Keratinocyte (primary cell): ENCODE measurements at regions not wholly inside any gene's neighbourhood (a gene's known extent, or its start where the extent isn't known, plus 50 kb on each side); places are given as distances from the start of the nearest gene placed in this dataset.

Source experiments
- DNase-seq: peaks from one replicate; pipeline ENCODE4 v3.0.0-alpha.2; 2011; ENCODE audit warnings: low read depth, missing footprints, low spot score
- FAIRE-seq: peaks from 2 replicates; lab custom pipeline; 2011; peaks lifted over from hg19 to GRCh38; lab: Jason Lieb, UNC
- H2AFZ ChIP-seq: 2 replicates; pipeline ENCODE4 v1.6.0; 2012; ENCODE audit warnings: low read length, control low read depth, inconsistent platforms; ENCODE audit not compliant: control insufficient read depth
- H3K27ac ChIP-seq: 2 replicates; pipeline ENCODE4 v1.5.1; 2011; ENCODE audit warnings: low read length; ENCODE audit not compliant: control insufficient read depth, insufficient read depth
- H3K27me3 ChIP-seq: 3 replicates; pipeline ENCODE4 v1.6.0; 2011; ENCODE audit warnings: low read length; ENCODE audit not compliant: control insufficient read depth, insufficient read depth; ENCODE audit errors: extremely low read depth
- H3K36me3 ChIP-seq, 2 experiments: 2 replicates in 1 of 2; 3 replicates in 1 of 2; pipeline ENCODE4 v1.5.1; 2011; ENCODE audit warnings: low read length in 2 of 2, mild to moderate bottlenecking in 1 of 2; ENCODE audit not compliant: control insufficient read depth in 2 of 2, insufficient read depth in 2 of 2; ENCODE audit errors: extremely low read depth in 1 of 2
- H3K4me1 ChIP-seq: 3 replicates; pipeline ENCODE4 v1.5.1; 2011; ENCODE audit warnings: low read length; ENCODE audit not compliant: control insufficient read depth, insufficient read depth; ENCODE audit errors: extremely low read depth
- H3K4me2 ChIP-seq: 3 replicates; pipeline ENCODE4 v1.6.0; 2011; ENCODE audit warnings: low read depth, low read length; ENCODE audit not compliant: control insufficient read depth, insufficient read depth; ENCODE audit errors: extremely low read depth
- H3K4me3 ChIP-seq, 3 experiments: fragments of 200-600 bp in 1 of 3; sonication (generic) in 1 of 3; 2 replicates in 2 of 3; 3 replicates in 1 of 3; pipeline ENCODE4 v1.5.1; 2011 to 2016; ENCODE audit warnings: low read length in 3 of 3, mild to moderate bottlenecking in 3 of 3, control low read depth in 2 of 3, inconsistent platforms in 1 of 3, low read depth in 1 of 3, mixed read lengths in 1 of 3, mixed run types in 1 of 3, moderate library complexity in 1 of 3; ENCODE audit not compliant: control insufficient read depth in 2 of 3, insufficient read depth in 2 of 3; ENCODE audit errors: extremely low read depth in 1 of 3
- H3K79me2 ChIP-seq: 2 replicates; pipeline ENCODE4 v1.6.0; 2012; ENCODE audit warnings: low read length; ENCODE audit not compliant: control insufficient read depth, insufficient read depth
- H3K9ac ChIP-seq: 3 replicates; pipeline ENCODE4 v1.6.0; 2011; ENCODE audit warnings: low read length; ENCODE audit not compliant: control insufficient read depth, insufficient read depth; ENCODE audit errors: extremely low read depth
- H3K9me1 ChIP-seq: 3 replicates; pipeline ENCODE4 v1.6.0; 2011; ENCODE audit warnings: low read length; ENCODE audit not compliant: control insufficient read depth, insufficient read depth; ENCODE audit errors: extremely low read depth
- H3K9me3 ChIP-seq: 2 replicates; pipeline ENCODE4 v1.5.1; 2012; ENCODE audit warnings: low read depth, low read length; ENCODE audit not compliant: control insufficient read depth
- H4K20me1 ChIP-seq: 3 replicates; pipeline ENCODE4 v1.6.0; 2011; ENCODE audit warnings: low read length; ENCODE audit not compliant: control insufficient read depth, insufficient read depth; ENCODE audit errors: extremely low read depth
- CTCF ChIP-seq, 3 experiments: IDR thresholded peaks in 1 of 3; conservative IDR thresholded peaks in 1 of 3; optimal IDR thresholded peaks in 1 of 3; 2 replicates in 2 of 3; 3 replicates in 1 of 3; pipeline versions ENCODE3 to v1.5.1; 2011; ENCODE audit warnings: low read length in 3 of 3, mild to moderate bottlenecking in 3 of 3, moderate library complexity in 2 of 3, control low read depth in 1 of 3, inconsistent platforms in 1 of 3; ENCODE audit not compliant: insufficient read depth in 2 of 3; ENCODE audit errors: extremely low read depth in 1 of 3
- EZH2 ChIP-seq: IDR thresholded peaks from one replicate; pipeline ENCODE4 v1.6.1; 2012; ENCODE audit warnings: inconsistent platforms, mild to moderate bottlenecking, low read length, moderate library complexity
- dilution Hi-C: fragments of 300-500 bp; cut with MboI; formaldehyde crosslinking; loops from one replicate; pipeline ENCODE4 v1.7.0; 2020; ENCODE audit warnings: low sequenced_read_pairs; ENCODE audit not compliant: extremely low pct_ligation_motif_present

DNA sequence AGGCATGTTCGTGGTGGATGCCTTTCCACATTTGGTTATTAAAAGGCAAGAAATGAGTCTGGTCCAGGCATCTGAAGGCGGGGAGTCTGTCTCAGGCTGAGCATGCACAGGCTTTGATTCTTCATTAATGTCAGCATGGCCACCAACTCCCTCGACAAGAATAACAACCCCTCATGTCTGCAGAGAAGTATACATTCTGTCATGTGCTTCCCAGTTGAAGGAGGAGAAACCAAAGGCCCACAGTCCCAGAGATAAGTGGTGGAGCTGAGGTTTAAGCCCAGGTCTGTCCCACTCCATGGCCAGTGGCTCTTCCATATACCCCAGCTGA, 61.6 kb upstream of the LAPTM5 start:
- Histone ChIP-seq H3K9me1 (no peaks in the 10 kb centered on the region), H3K9me3 (no peaks in the 10 kb centered on the region), H3K79me2 (no peaks in the 10 kb centered on the region), H3K9ac (no peak overlapping the region), H2AFZ (no peak overlapping the region), H3K4me3 (no peak overlapping the region), H4K20me1 (peaks cover 6% of the 10 kb centered on the region), H3K4me2 (no peak overlapping the region), H3K27ac (no peak overlapping the region), H3K36me3 (no peaks in the 10 kb centered on the region), H3K4me1 (peaks cover 21% of the 10 kb centered on the region), H3K27me3 (peaks cover 62% of the 10 kb centered on the region)
- dilution Hi-C loops, result loop anchor here (25.0 kb wide), 1 partner anchor 93 kb away; the partner anchor contains the start of gene SDC3
- DNase-seq (no peak), FAIRE-seq (no peak)
- TF ChIP-seq EZH2 (no peak), CTCF (optimal IDR thresholded peaks at IDR 0.05 in 1 of 3, IDR thresholded peaks at IDR 0.05 in 1 of 3, conservative IDR thresholded peaks at IDR 0.05 in 1 of 3; ENCODE audit: extremely low read depth in 1 of 3, insufficient read depth in 2 of 3, low read length in 3 of 3) (no peak)

DNA sequence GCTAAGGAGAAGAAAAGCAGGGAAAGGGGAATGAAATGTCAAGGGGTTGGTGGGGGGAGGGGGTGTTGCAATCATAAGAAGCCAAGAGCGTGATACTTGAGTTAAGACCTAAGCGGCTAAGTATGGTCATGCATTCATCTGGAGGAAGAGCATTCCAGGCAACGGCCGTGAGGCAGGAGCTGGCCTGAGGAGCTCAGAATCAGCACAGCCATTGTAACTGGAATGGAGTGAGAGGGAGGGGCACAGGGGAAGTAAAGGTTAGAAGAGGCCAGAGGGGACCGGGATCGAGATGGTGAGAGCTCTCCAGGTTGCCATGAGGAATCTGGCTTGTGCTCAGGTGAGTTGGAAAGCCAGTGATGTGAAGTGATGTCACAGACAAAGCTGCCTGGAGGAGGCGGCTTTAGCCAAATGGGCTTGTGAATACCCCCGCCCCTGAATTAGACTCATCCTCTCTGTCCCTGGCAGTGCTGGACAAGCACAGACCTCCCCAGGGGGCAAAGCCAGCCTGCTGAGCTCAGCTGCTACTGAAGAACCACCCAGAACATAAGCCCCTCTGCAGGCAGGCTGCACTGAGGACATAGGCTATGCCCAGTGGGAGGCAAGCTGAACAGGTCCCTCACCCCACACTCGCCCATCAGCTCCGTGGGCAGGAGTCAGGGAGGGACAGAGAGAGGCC, 61.1 kb upstream of the LAPTM5 start:
- Histone ChIP-seq H3K4me2 (no peak overlapping the region), H3K9ac (no peak overlapping the region), H3K27ac (no peak overlapping the region), H3K27me3 (peaks cover 67% of the 10 kb centered on the region), H4K20me1 (peaks cover 5% of the 10 kb centered on the region), H3K4me1 (peaks cover 18% of the 10 kb centered on the region), H3K4me3 (no peak overlapping the region), H2AFZ (no peak overlapping the region), H3K9me3 (no peaks in the 10 kb centered on the region), H3K36me3 (no peaks in the 10 kb centered on the region), H3K79me2 (no peaks in the 10 kb centered on the region), H3K9me1 (no peaks in the 10 kb centered on the region)
- TF ChIP-seq EZH2, result no peak
- TF ChIP-seq CTCF (optimal IDR thresholded peaks at IDR 0.05 in 1 of 3, IDR thresholded peaks at IDR 0.05 in 1 of 3, conservative IDR thresholded peaks at IDR 0.05 in 1 of 3; ENCODE audit: extremely low read depth in 1 of 3, insufficient read depth in 2 of 3, low read length in 3 of 3), result no peak
- no peak for DNase-seq
- no peak for FAIRE-seq
- dilution Hi-C loops, result loop anchor here (25.0 kb wide), 1 partner anchor 94 kb away; the partner anchor contains the start of gene SDC3
